Stomach (tissue), 4 donors: ENCODE measurements at regions not wholly inside any gene's neighbourhood (a gene's known extent, or its start where the extent isn't known, plus 50 kb on each side); places are given as distances from the start of the nearest gene placed in this dataset.

Experiments used
- POLR2A ChIP-seq, 4 donors: fragments of 450-650 bp; IDR thresholded peaks; one replicate each; pipeline ENCODE4 v1.6.1; 2016; ENCODE audit warnings: antibody characterized with exemption in 4 of 4, control low read depth in 2 of 4, mild to moderate bottlenecking in 1 of 4, moderate library complexity in 1 of 4
- TF ChIP-seq, protein P1 (sequence below), 7 experiments: fragments of 450-650 bp in 4 of 7; fragments of 200-600 bp in 3 of 7; sonication (generic) in 3 of 7; IDR thresholded peaks; one replicate each; pipeline ENCODE4 v1.5.1; 2016 to 2019; ENCODE audit warnings: antibody characterized with exemption in 7 of 7, control low read depth in 2 of 7, mild to moderate bottlenecking in 1 of 7

DNA sequence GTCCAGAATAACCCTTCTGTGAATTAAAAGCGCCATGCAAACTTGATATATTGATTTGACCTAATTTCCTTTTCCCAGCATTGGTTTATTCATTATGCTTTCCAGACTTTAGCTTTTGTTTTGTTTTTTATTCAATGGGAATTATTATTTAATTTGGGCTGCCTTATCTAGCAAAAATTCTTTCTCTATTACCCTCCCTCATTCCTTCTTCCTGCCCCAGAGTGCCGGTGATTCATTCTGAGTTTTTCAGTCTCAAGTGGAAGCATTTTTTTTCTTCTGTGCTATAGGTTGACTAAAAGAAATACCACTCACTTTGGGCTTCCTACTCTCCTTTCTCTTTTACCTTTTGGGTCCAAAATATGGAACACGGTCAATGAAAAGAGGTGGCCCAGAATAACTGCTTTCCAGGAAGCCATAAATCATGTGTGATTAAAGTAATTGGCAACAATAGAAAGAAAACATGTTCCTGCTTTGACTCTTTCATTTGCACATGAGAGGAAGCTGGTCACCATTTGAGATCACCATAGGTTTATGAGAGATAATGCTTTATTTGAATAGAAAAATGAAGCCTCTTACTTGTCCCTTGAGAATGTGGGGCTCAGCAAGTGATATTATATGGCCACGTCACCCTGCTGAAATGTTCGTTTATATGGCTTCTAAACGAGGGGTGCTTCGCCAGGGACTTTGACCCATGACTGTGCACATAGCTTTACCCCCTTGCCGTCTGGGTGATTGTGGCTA is 422.8 kb upstream of the ZEB2 start:
- TF ChIP-seq, protein P1, sequence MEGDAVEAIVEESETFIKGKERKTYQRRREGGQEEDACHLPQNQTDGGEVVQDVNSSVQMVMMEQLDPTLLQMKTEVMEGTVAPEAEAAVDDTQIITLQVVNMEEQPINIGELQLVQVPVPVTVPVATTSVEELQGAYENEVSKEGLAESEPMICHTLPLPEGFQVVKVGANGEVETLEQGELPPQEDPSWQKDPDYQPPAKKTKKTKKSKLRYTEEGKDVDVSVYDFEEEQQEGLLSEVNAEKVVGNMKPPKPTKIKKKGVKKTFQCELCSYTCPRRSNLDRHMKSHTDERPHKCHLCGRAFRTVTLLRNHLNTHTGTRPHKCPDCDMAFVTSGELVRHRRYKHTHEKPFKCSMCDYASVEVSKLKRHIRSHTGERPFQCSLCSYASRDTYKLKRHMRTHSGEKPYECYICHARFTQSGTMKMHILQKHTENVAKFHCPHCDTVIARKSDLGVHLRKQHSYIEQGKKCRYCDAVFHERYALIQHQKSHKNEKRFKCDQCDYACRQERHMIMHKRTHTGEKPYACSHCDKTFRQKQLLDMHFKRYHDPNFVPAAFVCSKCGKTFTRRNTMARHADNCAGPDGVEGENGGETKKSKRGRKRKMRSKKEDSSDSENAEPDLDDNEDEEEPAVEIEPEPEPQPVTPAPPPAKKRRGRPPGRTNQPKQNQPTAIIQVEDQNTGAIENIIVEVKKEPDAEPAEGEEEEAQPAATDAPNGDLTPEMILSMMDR (IDR thresholded peaks at IDR 0.05): no peak
- TF ChIP-seq POLR2A (IDR thresholded peaks at IDR 0.05): no peak
